A673 (cell line): ENCODE measurements at regions not wholly inside any gene's neighbourhood (a gene's known extent, or its start where the extent isn't known, plus 50 kb on each side); places are given as distances from the start of the nearest gene placed in this dataset.

Experiments
- EZH2 ChIP-seq: fragments of 200-600 bp; sonication (generic); IDR thresholded peaks from 2 replicates; pipeline ENCODE4 v1.6.1; 2017; ENCODE audit warnings: borderline replicate concordance, low read depth, mild to moderate bottlenecking, mixed read lengths, antibody characterized with exemption, low read length; ENCODE audit not compliant: poor library complexity, severe bottlenecking
- TF ChIP-seq, protein P1 (sequence below): fragments of 300-800, 200-600 bp; sonication (generic); conservative IDR thresholded peaks from 2 replicates; pipeline ENCODE4 v1.5.1; 2017; ENCODE audit warnings: low read depth, mild to moderate bottlenecking, antibody characterized with exemption, low read length, moderate library complexity, mixed read lengths

- TF ChIP-seq, protein P1, sequence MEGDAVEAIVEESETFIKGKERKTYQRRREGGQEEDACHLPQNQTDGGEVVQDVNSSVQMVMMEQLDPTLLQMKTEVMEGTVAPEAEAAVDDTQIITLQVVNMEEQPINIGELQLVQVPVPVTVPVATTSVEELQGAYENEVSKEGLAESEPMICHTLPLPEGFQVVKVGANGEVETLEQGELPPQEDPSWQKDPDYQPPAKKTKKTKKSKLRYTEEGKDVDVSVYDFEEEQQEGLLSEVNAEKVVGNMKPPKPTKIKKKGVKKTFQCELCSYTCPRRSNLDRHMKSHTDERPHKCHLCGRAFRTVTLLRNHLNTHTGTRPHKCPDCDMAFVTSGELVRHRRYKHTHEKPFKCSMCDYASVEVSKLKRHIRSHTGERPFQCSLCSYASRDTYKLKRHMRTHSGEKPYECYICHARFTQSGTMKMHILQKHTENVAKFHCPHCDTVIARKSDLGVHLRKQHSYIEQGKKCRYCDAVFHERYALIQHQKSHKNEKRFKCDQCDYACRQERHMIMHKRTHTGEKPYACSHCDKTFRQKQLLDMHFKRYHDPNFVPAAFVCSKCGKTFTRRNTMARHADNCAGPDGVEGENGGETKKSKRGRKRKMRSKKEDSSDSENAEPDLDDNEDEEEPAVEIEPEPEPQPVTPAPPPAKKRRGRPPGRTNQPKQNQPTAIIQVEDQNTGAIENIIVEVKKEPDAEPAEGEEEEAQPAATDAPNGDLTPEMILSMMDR, result no peak
- TF ChIP-seq EZH2, result no peak
Observed at GRCh38 chr5:2525351-2525750, 226.1 kb downstream of the IRX2 start.
